ENCODE measurements at regions not wholly inside any gene's neighbourhood (a gene's known extent, or its start where the extent isn't known, plus 50 kb on each side); places are given as distances from the start of the nearest gene placed in this dataset.

DNA sequence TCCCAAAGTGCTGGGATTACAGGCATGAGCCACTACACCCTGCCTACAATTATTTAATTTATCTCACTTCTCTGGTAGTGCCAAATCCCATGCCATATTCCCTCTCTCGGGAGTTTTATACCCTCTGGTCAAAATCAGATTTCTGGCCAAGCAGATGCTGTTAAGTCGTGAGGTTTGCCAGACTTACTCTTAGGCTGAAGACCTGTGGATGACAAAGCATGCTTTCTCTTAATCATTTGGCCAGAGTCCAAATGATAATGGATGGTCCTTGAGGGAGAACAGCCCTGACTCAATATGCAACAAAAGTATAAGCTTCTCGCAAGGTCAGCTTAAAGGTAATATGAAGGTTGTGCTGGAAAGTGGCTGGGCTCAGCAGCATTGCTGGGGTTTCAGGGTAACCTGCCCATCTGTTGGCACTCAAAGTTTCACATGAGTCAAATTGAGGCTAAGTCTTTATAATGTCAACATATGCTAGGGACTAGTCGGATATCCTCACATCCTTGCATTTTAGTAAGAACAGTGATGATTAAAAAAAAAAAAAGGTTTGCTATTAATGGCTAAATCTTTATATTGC is 280.1 kb downstream of the KIF4B start:
- H3K4me3 ChIP-seq (ENCODE audit: low read depth in 1 of 2, low read length in 2 of 2): no peak overlapping the region

DNA sequence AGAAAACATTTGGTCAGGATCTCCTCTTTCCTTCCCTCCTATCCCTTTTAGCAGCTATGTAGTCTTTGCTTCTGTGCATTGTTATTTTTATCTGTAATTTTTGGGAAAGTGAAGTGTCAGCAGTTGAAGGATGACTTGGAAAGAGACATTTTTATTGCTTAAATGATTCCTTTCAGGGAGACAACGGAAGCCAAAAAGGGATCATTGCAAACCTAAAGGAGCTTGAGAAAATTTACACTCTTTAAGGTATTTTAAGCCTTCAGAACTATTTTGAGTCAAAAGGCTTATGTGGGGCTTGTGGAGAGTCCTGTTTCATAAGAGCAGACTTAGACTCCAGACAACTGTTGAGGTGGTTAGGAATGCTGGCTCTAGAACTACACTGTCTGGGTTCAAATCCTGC is 281.6 kb downstream of the KIF4B start:
- DNase-seq (no peak), ATAC-seq (ENCODE audit: insufficient read depth, low read depth) (no peak)
- Histone ChIP-seq H3K4me3 (ENCODE audit: low read depth in 1 of 2, low read length in 2 of 2) (no peak overlapping the region), H3K4me2 (ENCODE audit: insufficient read depth, low read length) (no peak overlapping the region), H3K79me2 (ENCODE audit: insufficient read depth, low read length) (no peaks in the 10 kb centered on the region), H4K20me1 (ENCODE audit: insufficient read depth, low read length) (no peaks in the 10 kb centered on the region), H3K27ac (ENCODE audit: low read length) (no peak overlapping the region), H3K36me3 (ENCODE audit: insufficient read depth, low read length) (no peaks in the 10 kb centered on the region), H2AFZ (ENCODE audit: low read depth, low read length) (no peak overlapping the region), H3K4me1 (ENCODE audit: insufficient read depth, low read length) (no peaks in the 10 kb centered on the region), H3K27me3 (ENCODE audit: insufficient read depth, low read length, poor library complexity) (no peaks in the 10 kb centered on the region), H3K9me3 (ENCODE audit: insufficient read depth, low read length, severe bottlenecking) (no peaks in the 10 kb centered on the region), H3K9ac (ENCODE audit: low read depth, low read length) (no peak overlapping the region)
- TF ChIP-seq, protein P1, sequence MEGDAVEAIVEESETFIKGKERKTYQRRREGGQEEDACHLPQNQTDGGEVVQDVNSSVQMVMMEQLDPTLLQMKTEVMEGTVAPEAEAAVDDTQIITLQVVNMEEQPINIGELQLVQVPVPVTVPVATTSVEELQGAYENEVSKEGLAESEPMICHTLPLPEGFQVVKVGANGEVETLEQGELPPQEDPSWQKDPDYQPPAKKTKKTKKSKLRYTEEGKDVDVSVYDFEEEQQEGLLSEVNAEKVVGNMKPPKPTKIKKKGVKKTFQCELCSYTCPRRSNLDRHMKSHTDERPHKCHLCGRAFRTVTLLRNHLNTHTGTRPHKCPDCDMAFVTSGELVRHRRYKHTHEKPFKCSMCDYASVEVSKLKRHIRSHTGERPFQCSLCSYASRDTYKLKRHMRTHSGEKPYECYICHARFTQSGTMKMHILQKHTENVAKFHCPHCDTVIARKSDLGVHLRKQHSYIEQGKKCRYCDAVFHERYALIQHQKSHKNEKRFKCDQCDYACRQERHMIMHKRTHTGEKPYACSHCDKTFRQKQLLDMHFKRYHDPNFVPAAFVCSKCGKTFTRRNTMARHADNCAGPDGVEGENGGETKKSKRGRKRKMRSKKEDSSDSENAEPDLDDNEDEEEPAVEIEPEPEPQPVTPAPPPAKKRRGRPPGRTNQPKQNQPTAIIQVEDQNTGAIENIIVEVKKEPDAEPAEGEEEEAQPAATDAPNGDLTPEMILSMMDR (IDR thresholded peaks at IDR 0.05; ENCODE audit: borderline replicate concordance, extremely low read depth, low read length, poor library complexity, severe bottlenecking): no peak
- no peak for TF ChIP-seq EZH2 (IDR thresholded peaks at IDR 0.05; ENCODE audit: borderline replicate concordance, low read depth, low read length, severe bottlenecking)

More for the DNA sequence above, 280.1 kb downstream of the KIF4B start:
- no peak for TF ChIP-seq EZH2 (IDR thresholded peaks at IDR 0.05; ENCODE audit: borderline replicate concordance, low read depth, low read length, severe bottlenecking)
- TF ChIP-seq, protein P1 (IDR thresholded peaks at IDR 0.05; ENCODE audit: borderline replicate concordance, extremely low read depth, low read length, poor library complexity, severe bottlenecking): no peak
- ATAC-seq (ENCODE audit: insufficient read depth, low read depth): no peak
- Histone ChIP-seq H2AFZ (ENCODE audit: low read depth, low read length) (no peak overlapping the region), H3K9ac (ENCODE audit: low read depth, low read length) (no peak overlapping the region), H3K4me2 (ENCODE audit: insufficient read depth, low read length) (no peak overlapping the region), H3K79me2 (ENCODE audit: insufficient read depth, low read length) (no peaks in the 10 kb centered on the region), H3K9me3 (ENCODE audit: insufficient read depth, low read length, severe bottlenecking) (no peaks in the 10 kb centered on the region), H3K27ac (ENCODE audit: low read length) (no peak overlapping the region), H3K4me1 (ENCODE audit: insufficient read depth, low read length) (no peaks in the 10 kb centered on the region), H3K36me3 (ENCODE audit: insufficient read depth, low read length) (no peaks in the 10 kb centered on the region), H4K20me1 (ENCODE audit: insufficient read depth, low read length) (no peaks in the 10 kb centered on the region), H3K27me3 (ENCODE audit: insufficient read depth, low read length, poor library complexity) (no peaks in the 10 kb centered on the region)
- no peak for DNase-seq

DNA sequence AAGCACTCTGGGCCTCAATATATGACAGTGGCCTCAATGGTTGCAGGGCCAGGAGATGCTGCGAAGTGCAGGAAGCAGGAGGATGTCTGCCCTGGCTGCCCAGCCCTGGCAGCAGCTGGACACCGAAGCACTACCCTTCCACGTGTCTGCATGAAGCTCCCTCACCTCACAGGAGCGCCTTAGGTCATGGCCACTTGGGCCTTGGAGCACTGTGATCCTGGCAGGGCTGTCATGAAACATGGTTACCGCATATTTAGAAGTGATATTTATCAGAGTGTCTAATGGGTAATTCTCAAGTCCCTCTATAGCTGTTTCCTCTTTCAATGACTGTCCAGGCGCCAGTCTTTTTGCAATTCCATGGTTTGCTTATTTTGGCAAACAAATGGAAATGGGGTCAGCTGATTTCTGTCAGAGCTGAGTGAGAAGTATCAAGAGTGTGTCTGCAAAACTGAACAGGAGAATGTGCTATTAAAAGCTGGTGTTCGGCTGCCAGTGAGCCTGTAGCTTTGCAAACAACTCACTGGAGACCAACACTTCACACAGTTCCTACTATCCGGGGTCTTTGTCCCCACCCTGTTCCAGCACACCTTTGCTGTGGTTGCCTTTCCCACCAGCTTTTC is 285.9 kb downstream of the KIF4B start:
- Histone ChIP-seq H2AFZ (ENCODE audit: low read depth, low read length) (no peak overlapping the region), H3K4me1 (ENCODE audit: insufficient read depth, low read length) (no peaks in the 10 kb centered on the region), H3K79me2 (ENCODE audit: insufficient read depth, low read length) (no peaks in the 10 kb centered on the region), H3K4me3 (ENCODE audit: low read depth in 1 of 2, low read length in 2 of 2) (no peak overlapping the region), H3K9me3 (ENCODE audit: insufficient read depth, low read length, severe bottlenecking) (no peaks in the 10 kb centered on the region), H3K4me2 (ENCODE audit: insufficient read depth, low read length) (no peak overlapping the region), H3K27ac (ENCODE audit: low read length) (no peak overlapping the region), H3K9ac (ENCODE audit: low read depth, low read length) (no peak overlapping the region), H4K20me1 (ENCODE audit: insufficient read depth, low read length) (no peaks in the 10 kb centered on the region), H3K36me3 (ENCODE audit: insufficient read depth, low read length) (no peaks in the 10 kb centered on the region), H3K27me3 (ENCODE audit: insufficient read depth, low read length, poor library complexity) (no peaks in the 10 kb centered on the region)
- TF ChIP-seq, protein P1 (IDR thresholded peaks at IDR 0.05; ENCODE audit: borderline replicate concordance, extremely low read depth, low read length, poor library complexity, severe bottlenecking): no peak
- TF ChIP-seq EZH2 (IDR thresholded peaks at IDR 0.05; ENCODE audit: borderline replicate concordance, low read depth, low read length, severe bottlenecking): no peak
- DNase-seq (no peak), ATAC-seq (ENCODE audit: insufficient read depth, low read depth) (no peak)

Measured in DND-41 (cell line).